Panc1 (cell line): ENCODE measurements at regions not wholly inside any gene's neighbourhood (a gene's known extent, or its start where the extent isn't known, plus 50 kb on each side); places are given as distances from the start of the nearest gene placed in this dataset.

Experiments
- CTCF ChIP-seq: fragments of 450-650 bp; IDR thresholded peaks from 2 replicates; pipeline ENCODE4 v1.5.1; 2017; ENCODE audit warnings: mild to moderate bottlenecking
- POLR2AphosphoS5 ChIP-seq: IDR thresholded peaks from 2 replicates; pipeline ENCODE4 v1.6.1; 2012; ENCODE audit warnings: mild to moderate bottlenecking, low read depth, low read length, moderate library complexity
- REST ChIP-seq, 2 experiments: IDR thresholded peaks; 2 replicates each; pipeline ENCODE4 v1.6.1; 2011 to 2012; ENCODE audit warnings: low read depth in 2 of 2, control low read depth in 1 of 2, low read length in 1 of 2, mild to moderate bottlenecking in 1 of 2, moderate library complexity in 1 of 2; ENCODE audit not compliant: insufficient read depth in 1 of 2

- TF ChIP-seq CTCF (no peak), POLR2AphosphoS5 (no peak), REST (IDR thresholded peaks at IDR 0.05; ENCODE audit: insufficient read depth in 1 of 2, low read depth in 2 of 2, low read length in 1 of 2) (no peak)
Observed at GRCh38 chr10:14438057-14438456, 107.3 kb upstream of the FRMD4A start.
